ENCODE measurements at regions not wholly inside any gene's neighbourhood (a gene's known extent, or its start where the extent isn't known, plus 50 kb on each side); places are given as distances from the start of the nearest gene placed in this dataset.

GRCh38 chr2:191545361-191545760, 132.6 kb upstream of the NABP1 start:
- TF ChIP-seq CTCF (IDR thresholded peaks at IDR 0.05; ENCODE audit: control extremely low read depth, extremely low read depth, low read depth, missing control alignments) = no peak
- no peak for DNase-seq (ENCODE audit: extremely low spot score)
- POLR2A ChIA-PET = no interaction called here
- CTCF ChIA-PET = interaction anchor here (1.1 to 6.0 kb wide), 4 partner anchors 9 to 617 kb away, joined by 3 to 41 read pairs (median 10); no protein-coding TSS in a partner anchor

- ChIA-PET POLR2A (no interaction called here), CTCF (interaction anchor here (1.0 to 11.5 kb wide), 9 partner anchors 8 to 611 kb away, joined by 3 to 101 read pairs (median 4); no protein-coding TSS in a partner anchor)
- no peak for DNase-seq (ENCODE audit: extremely low spot score)
- TF ChIP-seq CTCF (IDR thresholded peaks at IDR 0.05; ENCODE audit: control extremely low read depth, extremely low read depth, low read depth, missing control alignments) = no peak
Observed at GRCh38 chr2:191552066-191552465, 125.9 kb upstream of the NABP1 start.

- ChIA-PET CTCF (interaction anchor here (0.7 to 11.5 kb wide), 17 partner anchors 11 to 608 kb away, joined by 3 to 101 read pairs (median 6); no protein-coding TSS in a partner anchor), POLR2A (no interaction called here)
- no peak for DNase-seq (ENCODE audit: extremely low spot score)
- no peak for TF ChIP-seq CTCF (IDR thresholded peaks at IDR 0.05; ENCODE audit: control extremely low read depth, extremely low read depth, low read depth, missing control alignments)
Observed at GRCh38 chr2:191554240-191554639, 123.7 kb upstream of the NABP1 start.

GRCh38 chr2:191555092-191555742, 122.7 kb upstream of the NABP1 start:
- CTCF ChIA-PET = interaction anchor here (0.6 to 11.5 kb wide), 24 partner anchors 8 to 614 kb away, joined by 3 to 101 read pairs (median 4); no protein-coding TSS in a partner anchor
- TF ChIP-seq CTCF (IDR thresholded peaks at IDR 0.05; ENCODE audit: control extremely low read depth, extremely low read depth, low read depth, missing control alignments) = peak; percentile 78
- POLR2A ChIA-PET = no interaction called here
- DNase-seq (ENCODE audit: extremely low spot score) = peak; percentile 77

GRCh38 chr2:191556463-191556862, 121.5 kb upstream of the NABP1 start:
- POLR2A ChIA-PET = no interaction called here
- TF ChIP-seq CTCF (IDR thresholded peaks at IDR 0.05; ENCODE audit: control extremely low read depth, extremely low read depth, low read depth, missing control alignments) = no peak
- no peak for DNase-seq (ENCODE audit: extremely low spot score)
- CTCF ChIA-PET = interaction anchor here (1.0 to 11.5 kb wide), 11 partner anchors 9 to 613 kb away, joined by 3 to 101 read pairs (median 9); no protein-coding TSS in a partner anchor

GRCh38 chr2:191557841-191558240, 120.1 kb upstream of the NABP1 start:
- DNase-seq (ENCODE audit: extremely low spot score) = no peak
- CTCF ChIA-PET = interaction anchor here (1.0 to 11.5 kb wide), 5 partner anchors 8 to 605 kb away, joined by 3 to 101 read pairs (median 4); no protein-coding TSS in a partner anchor
- POLR2A ChIA-PET = interaction anchor here (0.8 kb wide), 1 partner anchor 120 kb away, joined by 4 read pairs; no protein-coding TSS in a partner anchor
- no peak for TF ChIP-seq CTCF (IDR thresholded peaks at IDR 0.05; ENCODE audit: control extremely low read depth, extremely low read depth, low read depth, missing control alignments)
